GM18511 (cell line): ENCODE measurements at regions not wholly inside any gene's neighbourhood (a gene's known extent, or its start where the extent isn't known, plus 50 kb on each side); places are given as distances from the start of the nearest gene placed in this dataset.

ENCODE experiments used
- ATAC-seq: cut with Tn5 transposase; IDR thresholded peaks from one replicate; pipeline ENCODE4 v1.9.1; 2021; ENCODE audit warnings: mild to moderate bottlenecking, moderate library complexity; ENCODE audit not compliant: unreplicated experiment

DNA sequence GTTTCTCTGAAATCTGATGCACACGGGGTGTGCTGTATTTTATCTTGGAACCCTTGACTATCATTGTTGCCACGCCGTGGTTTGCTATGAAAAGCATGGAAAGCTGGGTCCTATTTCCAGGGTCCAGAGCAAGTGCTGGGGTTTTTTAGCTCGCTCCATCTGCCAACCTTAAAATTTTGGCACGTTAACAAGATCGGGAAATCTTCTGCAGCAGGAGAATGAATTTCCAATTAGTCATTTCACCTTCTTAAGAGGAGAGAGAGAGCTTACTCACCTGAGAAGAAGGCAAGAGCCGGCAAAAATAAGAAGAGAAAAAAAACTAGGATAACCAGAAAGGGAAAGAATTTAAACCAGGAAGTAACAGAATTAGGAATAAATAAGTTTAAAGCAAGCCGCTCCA, 223.6 kb upstream of the CELF2 start:
- ATAC-seq: no peak

DNA sequence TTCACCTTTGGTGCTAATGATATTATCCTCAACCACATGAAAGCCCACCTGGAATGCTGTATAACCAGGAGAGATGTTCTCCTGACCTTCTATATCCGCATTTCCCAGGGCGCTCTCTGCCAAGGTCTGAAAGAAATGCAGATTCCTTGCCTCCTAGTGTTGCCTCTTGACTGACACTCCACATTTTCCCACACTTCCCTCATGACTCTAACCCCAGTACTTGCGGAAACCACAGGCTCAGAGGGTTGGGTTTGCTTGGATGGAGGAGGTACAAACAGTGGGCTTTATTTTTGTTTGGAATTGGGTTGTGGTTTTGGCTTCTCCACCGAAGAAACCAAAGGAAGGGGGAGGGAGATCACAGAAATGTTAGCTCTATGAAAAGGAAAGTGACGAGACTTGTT, 222.9 kb upstream of the CELF2 start:
- no peak for ATAC-seq

DNA sequence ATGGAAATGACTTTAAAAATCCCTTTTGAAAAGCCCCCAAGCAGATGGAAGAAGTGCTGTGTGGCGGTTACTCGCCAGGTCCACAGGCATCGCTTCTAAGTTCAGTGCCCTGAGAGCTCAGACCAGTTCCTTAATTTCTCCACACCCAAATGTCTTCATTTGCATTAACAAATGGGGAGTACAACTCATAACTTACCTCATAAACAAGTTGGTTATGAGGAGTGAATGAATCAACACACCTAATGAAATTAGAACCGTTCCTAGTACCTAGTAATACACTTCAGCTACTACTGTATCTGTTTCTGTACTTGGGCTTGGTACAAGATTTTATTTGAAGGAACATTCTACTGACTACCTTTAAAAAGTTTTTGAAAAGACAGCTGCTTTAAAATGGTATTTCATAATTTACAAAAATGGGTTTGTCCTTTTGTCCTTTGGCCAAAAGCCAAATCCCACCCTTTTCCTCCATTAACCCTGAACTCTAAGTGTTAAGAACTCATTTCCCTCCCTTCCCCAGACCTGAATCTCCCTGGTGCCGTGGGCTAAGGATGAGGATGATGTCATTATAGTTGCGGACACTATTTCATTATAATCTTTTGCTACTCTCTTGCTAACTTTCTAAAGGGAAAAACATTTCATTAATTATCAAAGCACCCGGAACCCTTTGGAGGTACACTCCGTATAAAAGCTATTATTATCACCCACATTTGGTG, 221.5 kb upstream of the CELF2 start:
- no peak for ATAC-seq

DNA sequence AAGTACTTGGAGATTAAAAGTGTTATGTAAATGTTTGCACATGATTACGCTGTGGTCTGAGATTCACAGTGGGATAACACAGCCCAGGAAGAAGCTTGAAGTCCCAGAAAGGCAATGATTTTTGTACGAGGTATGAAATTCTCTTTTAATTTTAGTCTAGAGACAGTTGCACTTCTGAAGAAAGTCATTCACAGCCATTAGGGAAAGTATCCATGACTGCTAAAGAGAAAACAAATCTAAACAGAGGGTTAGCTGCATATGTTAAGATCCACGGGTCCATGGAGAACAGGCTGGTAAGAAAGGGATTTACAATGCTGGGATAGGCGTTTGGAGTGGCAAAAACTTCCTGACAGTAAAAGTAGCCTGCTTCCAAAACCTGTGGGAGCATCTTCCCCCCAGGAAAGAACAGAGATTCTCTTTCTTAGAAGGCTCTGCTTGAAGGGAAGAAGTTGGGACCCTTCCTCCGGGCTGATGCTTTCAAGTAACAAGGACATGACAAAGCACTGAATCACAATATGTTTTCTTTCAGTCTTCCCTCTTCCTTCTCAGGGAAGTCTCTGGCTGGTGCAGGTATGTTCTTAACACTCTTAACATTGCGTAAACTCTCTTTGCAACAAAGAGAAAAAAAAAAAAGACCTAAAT, 220.8 kb upstream of the CELF2 start:
- no peak for ATAC-seq

DNA sequence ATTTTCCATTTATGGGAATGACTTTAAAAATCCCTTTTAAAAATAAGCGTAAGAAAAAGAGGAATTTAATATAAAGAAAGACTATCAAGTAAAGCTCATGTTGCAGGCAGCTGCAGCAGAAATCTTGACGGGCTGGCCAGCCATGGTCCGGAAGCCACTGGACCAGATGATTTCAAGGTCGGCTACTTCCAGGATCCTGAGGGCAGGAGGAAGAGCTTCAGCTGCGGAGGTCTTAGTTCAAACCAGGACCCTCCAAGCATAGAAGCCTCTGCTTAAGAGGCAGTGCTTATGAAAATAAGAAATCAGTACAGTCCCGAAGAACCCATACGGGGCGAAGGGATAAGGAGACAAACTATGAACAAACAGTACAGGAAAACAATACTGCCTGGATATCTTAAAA, 220.2 kb upstream of the CELF2 start:
- ATAC-seq: no peak

DNA sequence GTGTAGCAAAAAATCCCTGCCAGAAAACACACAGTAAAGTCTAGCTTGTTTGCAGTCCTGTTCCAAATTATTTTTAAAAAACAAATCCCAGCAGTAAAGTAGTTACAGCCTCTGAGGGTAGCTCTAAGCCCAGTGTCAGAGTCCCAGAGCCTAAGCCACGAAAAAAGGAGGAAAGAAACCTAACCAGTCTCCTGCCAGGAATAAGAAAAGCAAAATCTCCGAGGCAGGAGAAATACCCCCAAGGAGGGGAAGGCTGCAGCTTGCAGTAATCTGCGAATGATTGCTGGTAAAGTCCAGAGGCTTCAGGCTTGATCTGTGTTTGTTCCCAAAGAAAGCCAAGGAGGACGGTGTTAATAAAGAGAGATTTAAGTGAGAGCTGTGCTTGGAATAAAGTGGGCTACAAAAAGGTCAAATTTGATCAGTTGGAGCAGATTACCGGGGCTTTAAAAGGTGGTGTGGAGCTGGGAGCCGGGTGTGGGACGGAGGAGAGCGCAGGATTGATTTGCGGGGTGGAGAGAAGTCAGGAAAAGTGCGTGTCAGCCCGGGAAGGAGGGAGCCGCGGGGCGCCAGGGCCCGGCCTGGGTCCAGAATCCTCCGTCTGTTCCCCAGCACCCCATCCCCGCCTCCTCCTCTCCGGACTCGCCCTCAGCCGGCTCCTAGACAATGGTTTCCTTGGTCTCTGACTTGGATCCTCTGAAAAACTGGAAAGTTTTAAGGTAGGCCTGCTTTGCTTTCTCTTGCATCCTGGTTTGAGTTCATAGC, 219.4 kb upstream of the CELF2 start:
- no peak for ATAC-seq

DNA sequence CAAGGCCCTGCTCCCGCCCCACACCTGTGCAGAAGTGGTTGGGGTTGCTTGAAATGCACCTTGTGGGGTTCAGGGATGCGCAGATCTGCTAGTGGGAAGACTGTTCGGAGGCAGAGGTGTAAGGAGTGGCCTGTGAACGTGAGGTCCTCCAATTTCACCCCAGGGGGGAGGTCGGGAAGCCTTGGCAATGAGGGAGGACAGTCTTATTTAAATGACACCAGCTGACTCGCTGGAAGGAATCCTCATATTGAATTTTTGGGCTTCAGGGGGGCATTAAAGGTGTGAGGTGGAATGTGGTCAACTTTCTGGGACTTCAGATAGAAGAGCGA, 218.8 kb upstream of the CELF2 start:
- no peak for ATAC-seq

DNA sequence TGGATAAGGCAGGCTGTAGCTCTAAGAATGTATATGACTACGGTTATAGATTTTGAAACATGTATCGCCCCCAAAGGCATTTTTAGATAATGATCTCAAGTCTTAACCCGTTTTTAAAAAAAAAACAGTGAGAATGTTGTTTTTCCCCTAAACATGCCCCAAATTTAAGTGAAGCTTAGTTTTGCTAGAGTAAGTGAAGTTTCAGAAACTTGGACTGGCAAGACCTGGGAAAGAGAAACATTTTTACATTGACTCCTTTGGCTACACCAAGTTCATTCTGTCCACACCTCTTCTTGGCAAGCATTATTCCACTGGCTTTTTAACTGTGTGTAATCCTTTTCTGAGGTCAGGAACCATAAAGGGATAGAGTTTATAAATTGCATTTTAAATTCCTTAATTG, 216.7 kb upstream of the CELF2 start:
- ATAC-seq: no peak

DNA sequence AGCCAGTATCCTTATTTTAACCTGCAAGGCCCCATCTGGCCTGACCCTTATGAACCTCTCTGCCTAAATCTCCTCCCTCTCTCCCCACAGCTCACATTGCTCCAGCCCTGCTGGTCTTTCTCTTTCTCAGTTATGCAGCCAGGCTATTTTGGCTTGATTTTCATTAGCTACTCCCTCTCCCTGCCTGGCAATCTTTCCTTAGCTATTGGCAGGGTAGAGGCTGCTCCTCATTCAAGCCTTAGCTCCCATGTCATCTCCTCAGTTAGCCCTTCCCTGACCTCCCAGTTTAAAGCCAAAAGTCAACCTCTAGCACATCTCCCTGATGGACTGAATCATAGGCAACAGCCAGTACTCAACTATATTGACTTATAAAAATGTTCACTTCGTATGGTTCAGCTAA, 214.4 kb upstream of the CELF2 start:
- no peak for ATAC-seq

DNA sequence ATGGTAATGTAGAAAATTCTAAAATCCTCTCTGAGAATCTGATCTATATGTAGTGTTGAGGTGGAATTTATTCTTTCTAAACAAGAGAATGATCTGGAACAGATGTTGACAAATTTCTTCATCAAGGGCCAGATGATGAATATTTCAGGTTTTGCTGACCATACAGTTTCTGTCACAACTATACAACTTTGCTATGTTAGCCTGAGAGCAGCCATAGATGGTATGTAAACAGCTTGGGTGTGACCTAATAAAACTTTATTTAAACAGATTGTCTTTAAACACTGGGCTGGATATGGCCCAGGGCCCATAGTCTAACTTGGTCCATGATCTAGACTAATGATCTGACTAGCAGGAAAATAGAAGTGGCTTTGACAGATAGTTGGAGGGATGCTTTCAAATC, 213.6 kb upstream of the CELF2 start:
- no peak for ATAC-seq

DNA sequence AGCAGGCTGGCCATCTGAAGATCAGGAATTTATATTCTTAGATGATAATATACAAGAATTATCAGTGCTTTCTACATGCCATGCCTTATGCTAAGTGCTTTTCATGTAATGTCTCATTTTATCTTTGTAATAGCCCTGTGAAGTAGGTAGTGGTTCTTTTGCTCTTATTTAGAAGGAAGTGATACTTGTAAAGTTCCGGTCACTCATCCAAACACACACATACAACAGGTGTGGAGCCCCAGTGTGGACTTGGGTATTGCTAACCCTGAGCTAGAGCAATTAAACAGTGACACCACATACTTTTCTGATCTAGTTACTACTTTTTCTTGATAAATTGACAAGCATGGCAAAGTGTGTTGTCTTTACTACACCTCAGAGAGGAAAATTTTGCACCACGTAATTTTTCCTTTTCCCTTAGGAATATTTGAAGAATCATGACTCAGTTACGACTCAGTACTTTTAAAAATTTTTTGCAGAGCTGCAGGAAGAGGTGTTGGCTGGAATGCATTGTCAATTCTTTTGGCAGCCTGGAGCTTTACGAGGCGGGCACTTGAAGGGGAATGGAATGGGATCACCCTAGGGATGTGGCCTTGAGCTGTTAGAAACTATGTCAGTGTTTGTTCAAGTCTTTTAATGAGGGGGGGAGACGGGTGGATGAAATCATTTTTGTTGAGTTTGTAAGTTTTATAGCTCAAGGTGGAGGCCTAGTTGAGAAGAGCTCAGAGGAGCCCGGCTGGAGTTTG, 212.5 kb upstream of the CELF2 start:
- no peak for ATAC-seq

DNA sequence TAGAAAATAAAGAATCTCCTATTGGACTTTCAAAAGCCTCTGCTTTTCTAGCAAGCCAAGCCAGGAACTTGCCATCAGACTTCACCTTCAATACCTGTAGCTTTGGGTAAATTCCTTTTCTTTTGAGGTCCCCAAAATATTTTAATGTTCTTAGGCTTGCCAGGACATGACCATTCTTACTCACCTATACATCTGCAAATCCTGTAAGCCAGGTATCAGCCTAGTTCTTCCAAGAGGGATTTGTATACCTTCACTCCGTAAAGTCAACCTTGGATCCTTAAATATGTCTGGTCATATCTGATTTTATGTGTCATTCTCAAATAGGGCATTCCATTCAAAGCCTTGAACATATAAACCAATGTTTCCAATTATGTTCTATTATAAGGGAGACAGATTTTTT, 210.6 kb upstream of the CELF2 start:
- no peak for ATAC-seq

DNA sequence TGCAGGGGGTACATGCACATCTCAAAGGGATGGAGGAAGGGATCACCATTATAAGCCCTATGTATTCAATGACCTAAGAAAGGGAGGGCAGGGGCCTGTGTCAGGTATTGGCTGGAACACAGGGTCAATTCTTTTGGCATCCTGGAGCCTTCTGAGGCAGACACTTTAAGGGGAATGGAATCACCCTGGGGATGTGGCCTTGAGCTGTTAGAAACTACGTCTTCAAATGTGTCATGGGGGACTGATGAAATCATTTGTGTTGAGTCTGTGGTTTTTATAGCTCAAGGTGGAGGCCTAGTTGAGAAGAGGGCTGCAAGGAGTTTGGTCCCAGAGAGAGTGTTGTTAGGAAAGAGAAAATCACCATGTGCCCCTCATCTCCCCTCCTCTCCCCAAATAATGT, 206.1 kb upstream of the CELF2 start:
- no peak for ATAC-seq

DNA sequence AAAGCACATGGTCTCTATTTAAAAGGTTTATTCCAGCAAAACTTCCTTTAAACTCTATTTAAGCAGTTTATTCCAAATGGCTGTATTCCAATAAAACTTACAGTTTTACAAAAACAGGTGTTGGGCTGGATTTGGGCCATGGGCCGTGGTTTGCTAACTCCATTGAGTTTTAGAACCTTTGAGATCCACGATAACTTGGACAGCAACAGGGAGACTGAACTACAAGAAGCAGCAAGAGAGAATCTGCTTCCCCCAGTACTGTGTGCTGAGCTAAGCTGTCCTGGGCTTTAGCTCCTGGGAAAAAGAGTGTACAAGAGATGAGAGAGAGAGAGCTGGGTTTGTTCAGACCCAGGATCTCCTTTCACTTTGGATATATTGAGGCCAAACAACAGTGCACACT, 204.0 kb upstream of the CELF2 start:
- ATAC-seq: no peak

DNA sequence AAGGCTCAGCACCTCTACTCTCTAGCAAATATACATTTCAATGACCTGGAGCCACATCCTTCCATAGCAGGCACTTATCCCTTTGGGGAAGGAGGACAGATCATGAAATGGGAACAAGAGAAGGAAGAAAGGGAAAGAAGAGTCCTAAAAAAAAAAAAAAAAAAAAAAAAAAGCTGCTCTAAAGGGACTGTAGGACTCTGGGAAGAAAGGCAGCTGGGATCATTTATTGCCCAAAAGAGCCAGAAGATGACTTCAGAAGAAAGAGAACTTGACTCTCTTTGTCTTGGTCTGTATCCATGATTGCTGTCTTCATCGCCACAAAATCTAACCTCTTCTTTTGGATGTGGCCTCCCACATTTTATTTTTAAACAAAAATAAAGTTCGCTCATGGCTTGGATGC, 203.6 kb upstream of the CELF2 start:
- ATAC-seq: no peak

DNA sequence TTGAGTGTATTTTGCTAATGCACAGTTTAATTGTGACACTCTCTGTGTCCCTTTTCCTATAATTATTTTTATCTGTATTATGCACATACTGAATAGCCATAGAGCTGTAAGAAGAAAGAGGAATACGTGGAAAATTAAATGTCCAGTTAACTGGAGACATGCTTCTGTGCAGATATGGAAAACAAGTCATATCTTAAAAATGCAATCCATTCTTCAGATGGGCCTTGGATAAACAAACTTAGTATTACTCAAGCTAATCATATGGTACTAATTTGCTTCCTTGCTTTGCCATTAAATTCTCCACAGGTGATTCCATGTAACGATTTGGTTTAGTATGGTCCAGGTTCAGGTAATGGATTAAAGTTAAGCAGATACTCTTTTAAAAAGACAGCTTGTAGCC, 201.2 kb upstream of the CELF2 start:
- ATAC-seq: no peak

DNA sequence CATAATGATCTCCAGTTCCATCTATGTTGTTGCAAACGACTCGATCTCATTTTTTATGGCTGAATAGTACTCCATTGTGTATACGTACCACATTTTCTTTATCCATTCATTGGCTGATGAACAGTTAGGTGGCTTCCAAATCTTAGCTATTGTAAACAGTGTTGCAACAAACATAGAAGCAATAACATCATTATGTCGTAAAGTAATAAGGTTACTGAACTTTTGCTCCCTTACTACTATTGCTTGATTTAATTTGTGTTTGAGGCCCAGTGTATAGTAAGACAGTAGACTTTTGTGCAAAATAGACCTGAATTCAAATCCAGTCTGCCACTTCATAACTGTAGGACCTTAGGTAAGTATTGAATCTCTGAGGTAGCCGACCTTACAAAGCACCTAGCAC, 200.1 kb upstream of the CELF2 start:
- ATAC-seq: no peak

DNA sequence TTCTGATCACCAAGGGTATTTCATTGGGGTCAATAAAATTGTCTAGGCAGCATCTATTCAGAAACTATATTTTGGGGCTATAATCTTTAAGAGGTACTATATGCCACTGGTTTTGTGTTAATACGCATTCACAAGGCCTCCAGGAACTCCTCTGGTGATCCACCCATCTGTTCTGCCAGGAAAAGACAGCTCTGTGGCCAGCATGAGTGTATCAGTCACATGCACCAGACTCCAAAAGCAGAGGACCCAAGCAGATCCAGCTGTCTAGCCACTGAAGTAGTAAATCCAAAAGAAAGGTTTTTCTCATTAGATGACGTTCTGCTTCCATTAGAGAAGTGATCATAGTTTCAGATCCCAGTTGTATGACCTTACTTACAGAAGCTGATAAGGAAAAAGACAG, 199.6 kb upstream of the CELF2 start:
- ATAC-seq: no peak

DNA sequence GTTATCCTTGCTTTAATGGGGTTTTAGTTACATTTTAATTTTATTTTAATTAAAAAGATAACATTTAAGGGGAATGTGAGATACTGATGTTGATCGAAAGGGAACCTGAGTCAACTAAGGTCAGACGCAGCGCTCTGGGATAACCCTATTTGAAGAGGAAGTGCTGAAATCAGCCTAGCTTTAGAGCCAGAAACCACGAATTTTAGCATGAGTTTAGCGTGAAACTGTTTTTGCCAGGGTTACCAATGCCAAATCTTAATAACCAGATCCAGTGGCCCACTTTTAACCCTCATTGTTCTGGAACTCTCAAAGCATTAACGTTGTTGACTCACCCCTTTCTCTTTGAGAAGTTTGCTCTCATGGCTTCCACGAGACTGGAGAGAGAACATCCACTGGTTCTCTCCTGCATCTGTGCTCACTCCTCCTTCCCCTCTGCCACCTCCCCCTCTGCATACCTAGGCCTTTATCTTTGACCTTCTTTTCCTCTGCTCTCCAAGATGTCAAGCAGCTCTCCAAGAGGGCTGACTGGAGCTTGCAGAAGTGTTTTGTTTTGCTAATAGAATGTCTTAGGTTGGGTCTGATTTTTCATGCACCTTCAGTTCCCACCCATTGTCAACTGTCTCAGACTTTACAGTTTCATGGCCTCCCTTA, 198.3 kb upstream of the CELF2 start:
- ATAC-seq: no peak

DNA sequence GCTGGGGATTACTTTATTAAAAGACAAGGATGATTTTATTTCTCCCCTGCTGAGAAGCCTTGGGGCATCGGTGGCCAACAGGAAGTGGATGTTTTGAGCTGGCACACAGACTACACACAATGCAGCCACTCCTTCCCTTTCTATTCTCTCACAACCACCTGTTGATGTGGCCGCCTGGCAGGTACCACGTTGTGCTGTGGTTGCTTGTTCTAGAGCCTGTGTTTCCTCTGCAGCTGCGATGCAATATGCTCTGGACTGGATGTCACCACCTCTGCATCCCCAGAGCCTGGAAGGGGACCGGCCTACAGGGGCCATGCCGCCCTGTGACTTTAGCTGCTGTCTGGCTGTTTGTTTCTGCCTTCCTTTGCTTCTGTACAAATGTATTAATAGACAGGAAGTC, 195.7 kb upstream of the CELF2 start:
- ATAC-seq: no peak

DNA sequence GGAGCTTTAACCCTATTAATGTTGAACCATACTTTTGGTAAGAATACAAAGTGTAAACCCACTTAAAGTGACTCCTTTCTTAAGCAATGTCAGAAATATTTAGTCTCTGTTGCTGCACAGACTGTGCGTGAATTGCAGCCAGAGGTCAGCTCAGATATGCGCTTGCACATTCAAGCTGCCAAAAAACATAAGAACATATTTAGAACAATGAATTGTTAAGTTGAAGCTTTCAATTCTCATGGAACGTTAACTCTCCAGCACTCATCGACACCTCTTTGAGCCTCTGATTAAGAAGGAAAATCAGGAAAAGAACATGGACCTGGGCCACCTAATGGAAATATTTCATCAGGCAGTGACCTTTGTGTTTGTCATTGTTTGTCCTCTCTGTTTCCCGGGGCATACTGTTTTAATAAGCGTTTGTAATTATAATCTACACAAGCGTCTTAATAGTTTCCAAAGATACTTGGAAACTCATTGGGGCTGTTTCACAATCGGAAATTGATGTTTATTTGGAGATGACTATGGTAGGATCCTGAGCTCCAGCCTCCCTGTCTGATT, 193.0 kb upstream of the CELF2 start:
- ATAC-seq: no peak
